HFFc6 (cell line): ENCODE measurements at regions not wholly inside any gene's neighbourhood (a gene's known extent, or its start where the extent isn't known, plus 50 kb on each side); places are given as distances from the start of the nearest gene placed in this dataset.

Experiments
- DNase-seq: peaks from one replicate; pipeline ENCODE4 v3.0.0-alpha.2; 2018
- H3K27ac Mint-ChIP-seq: 2 replicates; pipeline ENCODE4 v1.8.0; 2020; ENCODE audit warnings: mild to moderate bottlenecking, mixed read lengths
- H3K27me3 Mint-ChIP-seq: 2 replicates; pipeline ENCODE4 v1.8.0; 2021; ENCODE audit warnings: mild to moderate bottlenecking, moderate library complexity, mixed read lengths; ENCODE audit not compliant: insufficient read depth
- H3K36me3 Mint-ChIP-seq: 2 replicates; pipeline ENCODE4 v1.8.0; 2021; ENCODE audit warnings: low read depth, mixed read lengths
- H3K4me1 Mint-ChIP-seq: 2 replicates; pipeline ENCODE4 v1.8.0; 2020; ENCODE audit warnings: low read depth, mixed read lengths
- H3K4me3 Mint-ChIP-seq: 2 replicates; pipeline ENCODE4 v1.8.0; 2020; ENCODE audit warnings: mild to moderate bottlenecking, moderate library complexity, mixed read lengths
- H3K9me3 Mint-ChIP-seq: 2 replicates; pipeline ENCODE4 v1.8.0; 2020; ENCODE audit warnings: mild to moderate bottlenecking, mixed read lengths
- TF ChIP-seq, protein P1 (sequence below): fragments of 200-600 bp; sonication (generic); IDR thresholded peaks from 2 replicates; pipeline ENCODE4 v1.5.0; 2021; ENCODE audit warnings: antibody characterized with exemption, mild to moderate bottlenecking

DNA sequence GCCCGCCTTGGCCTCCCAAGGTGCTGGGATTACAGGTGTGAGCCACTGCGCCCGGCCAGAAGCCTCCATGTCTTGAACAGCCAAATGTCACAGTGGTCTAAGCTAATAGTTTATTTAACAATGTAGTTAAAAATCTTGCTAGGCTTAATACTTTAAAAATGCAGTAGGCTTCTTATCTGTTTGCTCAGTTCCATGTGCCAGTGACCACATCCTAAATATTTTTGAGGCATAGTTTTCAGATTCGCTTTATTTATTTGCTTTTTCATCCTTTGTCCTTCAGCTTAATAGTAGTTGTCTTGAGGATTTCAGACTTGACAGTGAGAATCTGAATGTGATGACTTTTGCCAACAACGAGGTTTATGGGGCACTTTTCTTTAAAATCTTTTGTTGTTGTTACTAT, 59.9 kb upstream of the PRRX1 start:
- H3K4me3 Mint-ChIP-seq = no peak overlapping the region
- H3K9me3 Mint-ChIP-seq = peaks cover 25% of the 10 kb centered on the region
- DNase-seq = no peak
- H3K36me3 Mint-ChIP-seq = peaks cover 17% of the 10 kb centered on the region
- TF ChIP-seq, protein P1, sequence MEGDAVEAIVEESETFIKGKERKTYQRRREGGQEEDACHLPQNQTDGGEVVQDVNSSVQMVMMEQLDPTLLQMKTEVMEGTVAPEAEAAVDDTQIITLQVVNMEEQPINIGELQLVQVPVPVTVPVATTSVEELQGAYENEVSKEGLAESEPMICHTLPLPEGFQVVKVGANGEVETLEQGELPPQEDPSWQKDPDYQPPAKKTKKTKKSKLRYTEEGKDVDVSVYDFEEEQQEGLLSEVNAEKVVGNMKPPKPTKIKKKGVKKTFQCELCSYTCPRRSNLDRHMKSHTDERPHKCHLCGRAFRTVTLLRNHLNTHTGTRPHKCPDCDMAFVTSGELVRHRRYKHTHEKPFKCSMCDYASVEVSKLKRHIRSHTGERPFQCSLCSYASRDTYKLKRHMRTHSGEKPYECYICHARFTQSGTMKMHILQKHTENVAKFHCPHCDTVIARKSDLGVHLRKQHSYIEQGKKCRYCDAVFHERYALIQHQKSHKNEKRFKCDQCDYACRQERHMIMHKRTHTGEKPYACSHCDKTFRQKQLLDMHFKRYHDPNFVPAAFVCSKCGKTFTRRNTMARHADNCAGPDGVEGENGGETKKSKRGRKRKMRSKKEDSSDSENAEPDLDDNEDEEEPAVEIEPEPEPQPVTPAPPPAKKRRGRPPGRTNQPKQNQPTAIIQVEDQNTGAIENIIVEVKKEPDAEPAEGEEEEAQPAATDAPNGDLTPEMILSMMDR = no peak
- H3K4me1 Mint-ChIP-seq = peaks cover 12% of the 10 kb centered on the region
- peak overlapping the region; percentile 22 for H3K27ac Mint-ChIP-seq
- H3K27me3 Mint-ChIP-seq = no peaks in the 10 kb centered on the region

DNA sequence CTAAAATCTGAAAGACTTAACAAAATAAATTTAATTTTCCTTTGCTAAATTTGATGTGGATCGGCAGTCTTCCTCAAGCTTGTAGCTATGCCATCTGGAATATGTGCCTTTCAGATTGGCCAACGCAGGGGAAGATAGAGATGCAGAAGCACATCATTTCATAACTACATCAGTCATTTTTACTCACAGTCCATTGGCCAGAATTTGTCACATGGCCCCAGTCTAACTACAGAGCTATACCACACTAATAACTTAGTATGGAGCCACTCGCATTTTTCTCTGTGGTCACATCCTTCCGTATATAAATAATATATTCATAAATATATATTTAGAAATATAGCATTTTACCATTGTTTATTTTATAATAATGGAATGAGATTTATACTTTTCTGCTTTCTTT, 59.0 kb upstream of the PRRX1 start:
- TF ChIP-seq, protein P1 = no peak
- peaks cover 25% of the 10 kb centered on the region for H3K9me3 Mint-ChIP-seq
- H3K4me3 Mint-ChIP-seq = no peak overlapping the region
- peaks cover 12% of the 10 kb centered on the region for H3K4me1 Mint-ChIP-seq
- no peak for DNase-seq
- peaks cover 18% of the 10 kb centered on the region for H3K36me3 Mint-ChIP-seq
- no peaks in the 10 kb centered on the region for H3K27me3 Mint-ChIP-seq
- H3K27ac Mint-ChIP-seq = no peak overlapping the region
